Stimulated activated naive CD8-positive, alpha-beta T cell treated with anti-CD3 and anti-CD28 coated beads, Interleukin-15, Interleukin-2, amounts not matched to agents 100 ng/mL and 50 ng/mL, for 24 hours (primary cell): ENCODE measurements at regions not wholly inside any gene's neighbourhood (a gene's known extent, or its start where the extent isn't known, plus 50 kb on each side); places are given as distances from the start of the nearest gene placed in this dataset.

Experiments
- H3K27ac Mint-ChIP-seq: one replicate; pipeline ENCODE4 v1.8.0; 2021; ENCODE audit warnings: mild to moderate bottlenecking, mixed read lengths
- H3K27me3 Mint-ChIP-seq: one replicate; pipeline ENCODE4 v1.8.0; 2021; ENCODE audit warnings: mixed read lengths
- H3K36me3 Mint-ChIP-seq: one replicate; pipeline ENCODE4 v1.8.0; 2021; ENCODE audit warnings: low read depth, mixed read lengths
- H3K4me1 Mint-ChIP-seq: one replicate; pipeline ENCODE4 v1.8.0; 2021; ENCODE audit warnings: low read depth, mixed read lengths
- H3K4me3 Mint-ChIP-seq: one replicate; pipeline ENCODE4 v1.8.0; 2021; ENCODE audit warnings: mild to moderate bottlenecking, mixed read lengths
- H3K9me3 Mint-ChIP-seq: one replicate; pipeline ENCODE4 v1.8.0; 2021; ENCODE audit warnings: mixed read lengths

DNA sequence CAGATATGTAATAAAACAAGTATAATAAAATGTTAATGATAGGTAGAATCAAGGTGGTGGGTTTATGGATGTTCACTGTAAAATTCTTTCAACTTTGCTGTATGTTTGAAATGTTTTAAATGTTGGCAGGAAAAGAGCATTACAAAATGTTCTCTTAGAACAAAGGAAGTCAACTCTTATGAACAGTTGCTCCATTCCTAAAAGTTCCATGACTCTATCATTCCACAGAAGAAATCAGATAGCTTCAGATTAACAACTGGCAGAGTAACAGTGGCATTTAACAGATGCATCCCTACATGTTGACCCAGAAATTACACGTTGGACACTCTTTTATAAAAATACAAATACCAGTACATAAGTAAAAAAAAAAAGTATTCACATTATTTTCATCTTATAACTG is 2023.7 kb downstream of the ARAP2 start:
- no peaks in the 10 kb centered on the region for H3K36me3 Mint-ChIP-seq

DNA sequence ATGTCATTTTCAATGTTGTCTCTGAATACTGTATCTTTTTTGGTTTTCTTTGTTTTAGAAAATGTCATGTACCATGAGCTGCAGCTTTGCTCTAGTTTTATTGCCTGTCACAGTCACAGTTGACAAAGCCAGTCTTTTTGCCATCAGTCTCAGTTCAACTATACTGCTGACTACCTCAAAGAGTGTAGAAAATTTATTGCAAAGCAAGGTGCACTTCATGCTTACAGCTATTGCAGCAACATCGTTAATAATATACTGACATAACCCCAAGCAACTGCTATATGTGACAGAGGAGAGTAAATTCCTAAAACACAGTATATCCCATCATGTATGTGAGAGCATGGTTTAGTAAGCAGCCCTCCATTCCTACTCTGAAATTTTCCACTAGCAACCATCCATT is 2022.3 kb downstream of the ARAP2 start:
- no peak overlapping the region for H3K4me3 Mint-ChIP-seq
- H3K27me3 Mint-ChIP-seq, result no peaks in the 10 kb centered on the region
- H3K27ac Mint-ChIP-seq, result no peak overlapping the region
- H3K36me3 Mint-ChIP-seq, result no peaks in the 10 kb centered on the region
- peaks cover 19% of the 10 kb centered on the region for H3K9me3 Mint-ChIP-seq
- no peaks in the 10 kb centered on the region for H3K4me1 Mint-ChIP-seq

More for the DNA sequence above, 2023.7 kb downstream of the ARAP2 start:
- peaks cover 19% of the 10 kb centered on the region for H3K9me3 Mint-ChIP-seq
- no peak overlapping the region for H3K4me3 Mint-ChIP-seq
- no peaks in the 10 kb centered on the region for H3K27me3 Mint-ChIP-seq
- H3K27ac Mint-ChIP-seq, result no peak overlapping the region
- H3K4me1 Mint-ChIP-seq, result no peaks in the 10 kb centered on the region

DNA sequence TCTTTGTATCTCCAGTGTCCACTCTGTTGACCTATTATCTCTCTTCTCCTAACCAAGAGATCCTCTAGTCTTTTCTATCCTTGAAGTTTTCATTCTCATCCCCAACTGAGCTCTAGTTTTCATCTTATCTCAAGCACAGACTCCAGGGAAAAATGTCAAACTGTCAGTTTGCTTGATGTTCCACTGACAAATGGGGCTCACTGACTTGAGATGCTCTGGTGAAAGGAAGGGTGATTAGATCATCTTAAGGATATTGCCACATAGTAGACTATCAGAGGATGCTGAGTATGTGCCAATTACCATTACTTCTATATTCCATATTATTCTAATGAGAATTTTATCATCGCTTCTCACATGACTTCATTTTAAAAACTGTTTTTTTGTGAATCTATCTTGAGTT is 2008.2 kb downstream of the ARAP2 start:
- Mint-ChIP-seq H3K4me3 (no peak overlapping the region), H3K4me1 (no peaks in the 10 kb centered on the region), H3K9me3 (peaks cover 14% of the 10 kb centered on the region), H3K27ac (no peak overlapping the region), H3K36me3 (no peaks in the 10 kb centered on the region), H3K27me3 (no peaks in the 10 kb centered on the region)

DNA sequence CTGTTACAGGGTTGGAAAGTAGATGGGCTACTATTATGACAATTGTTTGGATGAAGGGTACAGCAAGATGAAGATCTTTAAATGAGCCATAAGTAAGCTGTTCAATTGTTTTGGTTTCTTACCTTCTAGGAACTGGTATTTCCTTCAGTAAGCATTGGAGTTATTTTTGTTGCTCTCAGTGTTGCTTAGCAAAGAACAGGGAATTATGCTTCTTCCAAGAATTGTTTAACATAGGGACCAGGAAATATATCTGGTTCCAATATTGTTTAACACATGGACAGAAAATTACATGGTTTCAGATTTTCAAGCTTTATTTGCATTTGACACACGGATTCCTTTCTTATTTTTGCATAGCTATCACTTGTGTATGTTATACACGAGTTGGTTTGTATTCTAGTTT is 1999.0 kb downstream of the ARAP2 start:
- Mint-ChIP-seq H3K27me3 (no peaks in the 10 kb centered on the region), H3K27ac (no peak overlapping the region), H3K9me3 (peaks cover 6% of the 10 kb centered on the region), H3K36me3 (no peaks in the 10 kb centered on the region), H3K4me1 (no peaks in the 10 kb centered on the region), H3K4me3 (no peak overlapping the region)

DNA sequence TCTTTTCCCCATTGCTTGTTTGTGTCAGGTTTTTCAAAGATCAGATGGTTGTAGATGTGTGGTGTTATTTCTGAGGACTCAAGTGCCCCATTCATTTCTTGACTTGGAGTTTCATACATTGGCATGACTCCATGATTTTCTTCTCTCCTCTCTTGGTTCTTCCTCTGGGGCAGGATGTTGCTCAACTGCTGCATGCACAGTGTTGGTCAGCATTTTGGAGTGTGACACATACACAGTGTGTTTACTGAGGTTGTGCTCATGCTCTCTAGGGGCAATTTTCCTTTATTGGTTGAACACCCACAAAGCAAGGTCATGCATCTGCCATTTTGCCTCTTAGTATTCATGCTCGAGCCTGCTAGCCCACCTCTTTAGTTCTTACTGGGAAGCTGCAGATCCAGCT is 1993.8 kb downstream of the ARAP2 start:
- H3K4me3 Mint-ChIP-seq, result no peak overlapping the region
- no peaks in the 10 kb centered on the region for H3K36me3 Mint-ChIP-seq
- peaks cover 17% of the 10 kb centered on the region for H3K9me3 Mint-ChIP-seq
- no peaks in the 10 kb centered on the region for H3K4me1 Mint-ChIP-seq
- H3K27me3 Mint-ChIP-seq, result no peaks in the 10 kb centered on the region
- no peak overlapping the region for H3K27ac Mint-ChIP-seq

DNA sequence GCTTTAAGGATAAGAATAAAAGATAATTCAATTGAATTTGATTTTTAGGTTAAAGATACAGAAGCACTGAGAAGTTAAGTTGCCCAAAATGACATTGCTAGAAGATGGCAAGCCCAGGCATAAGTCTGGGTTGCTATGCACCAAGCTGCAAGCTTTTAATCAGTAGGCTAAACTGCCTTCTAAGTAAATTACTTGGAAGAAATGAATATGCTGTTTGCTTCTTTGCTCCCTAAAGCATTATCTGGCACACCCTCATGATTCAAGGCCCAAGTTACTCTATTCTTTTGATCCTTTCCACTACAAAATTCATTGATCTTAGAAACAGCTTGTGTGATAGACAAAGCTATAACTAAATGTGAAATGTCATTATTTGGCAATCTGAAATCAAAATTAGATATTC is 1991.1 kb downstream of the ARAP2 start:
- Mint-ChIP-seq H3K27me3 (no peaks in the 10 kb centered on the region), H3K9me3 (peaks cover 22% of the 10 kb centered on the region), H3K36me3 (no peaks in the 10 kb centered on the region), H3K27ac (no peak overlapping the region), H3K4me3 (no peak overlapping the region), H3K4me1 (no peaks in the 10 kb centered on the region)

DNA sequence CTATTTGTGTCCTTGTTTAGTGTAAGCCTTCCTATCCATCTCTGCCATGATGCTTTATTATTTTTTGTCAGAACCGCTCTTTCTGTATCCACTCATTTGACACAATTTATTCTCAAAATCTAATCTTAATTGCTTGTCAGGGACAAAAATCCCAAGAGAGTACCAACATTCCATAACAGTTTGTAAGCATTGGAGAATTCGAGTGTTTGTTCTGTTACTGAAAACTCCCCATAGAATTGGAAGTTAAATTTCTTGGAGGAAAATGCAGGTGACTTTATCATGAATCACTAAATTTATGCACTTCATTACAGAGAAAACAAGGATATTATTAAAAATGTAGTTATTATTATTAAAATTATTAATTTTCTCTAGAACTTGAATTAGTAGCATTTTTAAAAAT is 1986.1 kb downstream of the ARAP2 start:
- Mint-ChIP-seq H3K27me3 (no peaks in the 10 kb centered on the region), H3K9me3 (peaks cover 24% of the 10 kb centered on the region)

DNA sequence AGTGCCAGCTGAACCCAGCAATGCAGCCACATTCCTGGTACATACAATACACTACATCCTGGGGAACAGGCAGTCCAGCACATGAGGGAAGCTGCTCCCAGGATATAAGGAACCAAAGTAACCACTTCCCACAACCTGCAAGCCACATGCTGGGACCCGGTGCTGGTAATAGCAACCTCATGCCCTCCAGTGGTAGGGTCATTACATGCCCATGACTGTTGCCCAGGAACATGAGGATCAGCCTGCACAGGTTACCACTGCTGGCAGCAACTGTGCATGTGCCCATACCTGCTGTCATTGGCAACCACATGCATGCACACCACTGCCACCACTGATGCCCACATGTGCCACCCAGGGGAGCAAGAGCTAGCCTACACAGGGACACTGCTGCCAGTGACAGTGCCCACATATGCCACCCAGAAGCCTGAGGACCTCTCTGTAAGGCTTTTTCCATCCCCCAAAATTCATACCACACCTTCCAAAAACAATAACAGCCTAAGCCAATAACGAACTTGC is 1982.5 kb downstream of the ARAP2 start:
- no peaks in the 10 kb centered on the region for H3K36me3 Mint-ChIP-seq

More for the DNA sequence above, 1986.1 kb downstream of the ARAP2 start:
- H3K27ac Mint-ChIP-seq, result no peak overlapping the region
- no peaks in the 10 kb centered on the region for H3K4me1 Mint-ChIP-seq
- no peaks in the 10 kb centered on the region for H3K36me3 Mint-ChIP-seq
- H3K4me3 Mint-ChIP-seq, result no peak overlapping the region

DNA sequence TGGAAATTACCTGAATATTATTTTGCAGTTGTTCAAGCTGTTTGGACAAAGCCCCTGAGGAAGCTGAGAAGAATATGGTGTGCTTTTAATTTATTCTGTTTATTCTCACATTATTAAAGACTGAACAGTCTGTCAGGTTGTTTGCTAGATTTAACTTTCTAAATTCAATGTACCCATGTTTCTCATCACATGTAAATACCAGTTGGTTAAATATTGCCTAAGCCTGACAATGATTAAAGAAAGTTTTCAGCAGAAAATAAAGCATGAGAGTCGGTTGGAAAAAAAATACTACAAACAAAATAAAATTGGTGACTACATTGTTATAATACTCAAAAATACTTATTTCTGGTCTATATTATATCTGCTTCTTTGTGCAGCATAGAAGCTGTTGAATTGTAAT is 1974.7 kb downstream of the ARAP2 start:
- no peaks in the 10 kb centered on the region for H3K4me1 Mint-ChIP-seq
- peaks cover 11% of the 10 kb centered on the region for H3K9me3 Mint-ChIP-seq
- no peak overlapping the region for H3K27ac Mint-ChIP-seq
- H3K4me3 Mint-ChIP-seq, result no peak overlapping the region
- no peaks in the 10 kb centered on the region for H3K27me3 Mint-ChIP-seq
- H3K36me3 Mint-ChIP-seq, result no peaks in the 10 kb centered on the region

More for the DNA sequence above, 1982.5 kb downstream of the ARAP2 start:
- Mint-ChIP-seq H3K27ac (no peak overlapping the region), H3K27me3 (no peaks in the 10 kb centered on the region), H3K4me3 (no peak overlapping the region), H3K4me1 (no peaks in the 10 kb centered on the region), H3K9me3 (peaks cover 25% of the 10 kb centered on the region)

DNA sequence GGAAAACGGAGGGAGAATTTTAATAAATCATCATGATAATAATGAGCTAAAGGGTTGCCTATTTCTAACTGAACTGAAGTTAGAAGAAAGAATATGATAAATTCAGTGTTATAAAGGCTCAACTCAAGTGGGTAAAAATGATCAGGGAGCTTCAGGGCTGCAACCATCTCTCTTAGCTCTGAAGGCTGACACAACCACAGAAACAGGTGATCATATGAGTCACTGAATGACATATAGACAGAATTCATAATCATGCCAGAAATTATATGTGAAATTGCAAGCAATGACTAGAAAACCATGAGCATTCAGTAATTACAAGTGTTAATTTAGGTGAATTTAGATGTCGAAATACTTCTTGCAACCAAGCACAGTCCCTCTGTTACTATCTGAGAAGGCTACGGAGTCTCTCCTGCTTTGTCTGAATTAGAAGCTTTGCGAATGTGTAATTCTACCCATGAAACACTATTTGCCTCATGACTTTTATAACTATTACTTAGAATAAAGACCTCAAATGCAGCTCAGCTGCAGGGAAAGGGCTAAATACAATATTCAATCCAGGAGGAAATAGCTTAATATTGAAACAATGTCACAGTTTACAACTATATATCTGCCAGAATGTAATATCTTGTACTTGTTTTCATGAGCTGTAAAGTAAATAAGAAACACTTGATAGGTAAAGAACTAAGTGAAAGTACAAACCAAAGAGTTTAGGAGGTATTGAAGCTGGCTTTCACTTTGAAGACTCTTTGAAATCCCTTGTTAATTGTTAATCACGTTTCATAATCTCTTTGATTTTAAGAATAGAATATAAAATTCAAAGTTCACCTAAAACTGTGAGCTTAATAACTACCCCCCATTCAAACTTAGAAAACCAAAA is 1972.6 kb downstream of the ARAP2 start:
- Mint-ChIP-seq H3K4me1 (no peaks in the 10 kb centered on the region), H3K4me3 (no peak overlapping the region), H3K27me3 (no peaks in the 10 kb centered on the region), H3K36me3 (no peaks in the 10 kb centered on the region), H3K9me3 (peaks cover 11% of the 10 kb centered on the region), H3K27ac (no peak overlapping the region)

DNA sequence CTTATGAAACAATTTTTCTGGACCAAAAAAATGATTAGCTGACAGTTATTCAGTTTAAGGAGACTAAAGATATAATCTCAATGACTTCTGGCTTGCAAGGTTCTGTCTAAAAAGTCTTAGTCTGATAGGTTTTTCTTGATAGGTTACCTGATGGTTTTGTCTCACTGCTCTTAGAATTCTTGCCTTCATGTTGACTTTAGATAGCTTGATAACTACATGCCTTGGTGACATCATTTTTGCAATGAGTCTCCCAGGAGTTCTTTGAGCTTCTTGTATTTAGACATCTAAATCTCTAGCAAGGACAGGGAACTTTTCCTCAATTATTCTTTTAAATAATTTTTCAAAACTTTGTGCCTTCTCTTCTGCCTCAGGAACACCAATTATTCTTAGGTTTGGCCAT is 1965.3 kb downstream of the ARAP2 start:
- Mint-ChIP-seq H3K9me3 (peaks cover 17% of the 10 kb centered on the region), H3K36me3 (no peaks in the 10 kb centered on the region), H3K27ac (no peak overlapping the region), H3K4me3 (no peak overlapping the region), H3K4me1 (no peaks in the 10 kb centered on the region), H3K27me3 (no peaks in the 10 kb centered on the region)

DNA sequence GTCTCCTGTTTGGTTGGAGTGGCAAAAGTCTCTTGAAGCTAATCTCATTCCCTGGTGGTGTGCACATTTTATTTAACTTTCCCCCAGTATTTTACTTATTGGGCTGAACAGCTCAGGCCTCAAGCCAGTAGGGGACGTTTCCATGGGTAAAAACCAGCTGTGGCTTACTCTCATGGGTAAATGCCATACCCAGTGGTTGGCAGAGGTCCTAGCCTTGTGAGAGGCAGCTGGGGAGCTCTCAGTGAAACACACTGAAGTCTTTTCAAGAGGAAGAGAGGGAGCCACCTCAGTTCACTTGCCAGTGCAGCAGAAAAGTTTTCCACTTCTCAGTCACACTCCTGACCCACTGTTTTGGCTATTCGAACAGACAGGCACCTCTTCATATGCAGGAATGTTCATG is 1964.2 kb downstream of the ARAP2 start:
- H3K9me3 Mint-ChIP-seq, result peaks cover 14% of the 10 kb centered on the region
- H3K4me1 Mint-ChIP-seq, result no peaks in the 10 kb centered on the region
- H3K27ac Mint-ChIP-seq, result no peak overlapping the region
- H3K27me3 Mint-ChIP-seq, result no peaks in the 10 kb centered on the region
- H3K4me3 Mint-ChIP-seq, result no peak overlapping the region
- H3K36me3 Mint-ChIP-seq, result no peaks in the 10 kb centered on the region

DNA sequence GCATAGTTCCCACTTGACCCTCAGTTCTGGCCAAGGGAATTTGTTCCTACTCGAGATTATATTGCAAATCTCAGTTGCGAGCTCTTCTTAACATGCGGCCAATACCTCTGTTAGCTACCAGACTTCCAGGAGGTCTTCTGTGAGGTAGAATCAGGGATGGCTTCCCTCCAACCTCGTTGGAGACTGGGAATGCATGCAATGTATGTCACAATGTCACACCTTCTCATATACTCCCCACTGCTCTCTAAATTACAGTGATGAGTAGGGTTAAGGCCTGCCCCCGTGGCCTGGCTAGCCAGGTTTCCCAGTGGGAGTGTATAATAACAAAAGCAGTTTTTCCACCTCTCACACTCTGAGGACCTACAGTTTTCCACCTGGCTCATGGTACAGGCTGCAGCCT is 1962.5 kb downstream of the ARAP2 start:
- H3K4me1 Mint-ChIP-seq, result no peaks in the 10 kb centered on the region
- no peaks in the 10 kb centered on the region for H3K27me3 Mint-ChIP-seq
- peaks cover 14% of the 10 kb centered on the region for H3K9me3 Mint-ChIP-seq
- no peak overlapping the region for H3K27ac Mint-ChIP-seq
- H3K4me3 Mint-ChIP-seq, result no peak overlapping the region
- H3K36me3 Mint-ChIP-seq, result no peaks in the 10 kb centered on the region

DNA sequence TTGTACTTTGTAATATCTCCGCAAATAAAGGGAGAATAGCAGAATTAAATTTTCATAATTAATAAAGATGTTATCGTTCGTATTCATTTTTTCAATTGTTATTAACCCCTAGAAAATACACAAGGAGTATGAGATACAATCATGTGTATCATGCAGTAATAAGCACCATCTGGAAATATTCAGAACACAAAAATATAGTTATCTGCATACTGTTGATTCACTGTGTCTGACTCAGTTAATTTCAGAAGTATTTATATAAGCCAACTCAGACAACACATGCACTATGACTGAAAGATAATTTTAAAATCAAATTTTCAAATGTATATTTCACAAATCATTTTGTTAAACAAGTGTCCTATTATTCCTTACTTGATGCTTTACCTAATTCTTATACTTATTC is 1954.8 kb downstream of the ARAP2 start:
- H3K36me3 Mint-ChIP-seq, result no peaks in the 10 kb centered on the region
- H3K4me3 Mint-ChIP-seq, result no peak overlapping the region
- H3K4me1 Mint-ChIP-seq, result no peaks in the 10 kb centered on the region
- no peak overlapping the region for H3K27ac Mint-ChIP-seq
- peaks cover 4% of the 10 kb centered on the region for H3K9me3 Mint-ChIP-seq
- H3K27me3 Mint-ChIP-seq, result no peaks in the 10 kb centered on the region

DNA sequence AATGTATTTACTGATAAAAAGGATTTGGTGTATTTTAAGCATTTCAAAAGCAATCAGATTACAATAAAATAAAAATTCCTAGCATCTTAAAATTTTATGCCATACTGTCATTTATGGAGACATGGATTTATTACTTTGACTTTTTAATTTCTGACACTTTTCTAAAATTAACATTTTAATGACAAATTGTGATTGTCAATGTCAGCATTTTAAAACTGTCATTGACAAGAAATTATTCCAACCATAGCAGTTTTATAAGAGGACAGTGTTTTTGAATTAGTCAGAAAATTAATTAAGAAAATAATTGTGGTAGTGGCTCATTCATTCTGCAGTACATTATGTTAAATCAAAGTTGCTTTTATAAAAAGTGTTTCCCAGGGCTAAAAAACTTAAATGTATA is 1954.4 kb downstream of the ARAP2 start:
- no peaks in the 10 kb centered on the region for H3K27me3 Mint-ChIP-seq
- no peak overlapping the region for H3K27ac Mint-ChIP-seq
- no peaks in the 10 kb centered on the region for H3K4me1 Mint-ChIP-seq
- H3K4me3 Mint-ChIP-seq, result no peak overlapping the region
- no peaks in the 10 kb centered on the region for H3K36me3 Mint-ChIP-seq
- peaks cover 4% of the 10 kb centered on the region for H3K9me3 Mint-ChIP-seq

DNA sequence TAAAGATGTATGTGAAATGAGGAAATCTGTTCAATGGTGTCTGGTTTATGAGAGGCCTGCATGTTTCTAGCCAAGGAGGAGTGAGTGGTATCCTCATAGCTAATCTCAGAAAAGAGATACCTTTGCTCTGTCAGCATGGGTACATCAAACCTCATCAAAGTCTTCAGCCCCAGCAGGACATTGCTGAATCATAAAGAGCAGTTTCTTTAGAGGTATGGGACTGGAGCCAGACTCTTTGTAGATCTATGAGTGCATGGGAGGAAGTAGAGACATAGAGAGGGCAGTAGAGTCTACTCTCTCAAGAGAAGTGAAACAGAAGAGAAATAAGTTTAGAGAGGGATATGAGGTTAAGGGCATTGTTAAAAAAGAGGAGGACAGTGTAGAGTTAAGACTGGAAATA is 1950.9 kb downstream of the ARAP2 start:
- Mint-ChIP-seq H3K9me3 (no peaks in the 10 kb centered on the region), H3K4me1 (no peaks in the 10 kb centered on the region), H3K36me3 (no peaks in the 10 kb centered on the region), H3K4me3 (no peak overlapping the region), H3K27ac (no peak overlapping the region), H3K27me3 (no peaks in the 10 kb centered on the region)
